Neutrophil (primary cell): ENCODE measurements at regions not wholly inside any gene's neighbourhood (a gene's known extent, or its start where the extent isn't known, plus 50 kb on each side); places are given as distances from the start of the nearest gene placed in this dataset.

Experiments used
- H3K27ac ChIP-seq: fragments of 200-600 bp; sonication (generic); 2 replicates; pipeline ENCODE4 v1.5.1; 2016; ENCODE audit warnings: mild to moderate bottlenecking, moderate library complexity
- H3K27me3 ChIP-seq: fragments of 200-600 bp; sonication (generic); 2 replicates; pipeline ENCODE4 v1.6.0; 2016; ENCODE audit warnings: mild to moderate bottlenecking
- H3K36me3 ChIP-seq: fragments of 200-600 bp; sonication (generic); 2 replicates; pipeline ENCODE4 v1.5.1; 2017
- H3K4me1 ChIP-seq, 2 experiments: fragments of 200-600 bp in 1 of 2; sonication (generic) in 1 of 2; 1 replicate in 1 of 2; 2 replicates in 1 of 2; pipeline versions ENCODE4 v1.5.1 to v1.6.1; 2013 to 2016; ENCODE audit warnings: low read depth in 1 of 2, low read length in 1 of 2, mild to moderate bottlenecking in 1 of 2, moderate library complexity in 1 of 2; ENCODE audit not compliant: control insufficient read depth in 1 of 2, insufficient read depth in 1 of 2
- H3K4me3 ChIP-seq, 2 experiments: fragments of 200-600 bp in 1 of 2; sonication (generic) in 1 of 2; 1 replicate in 1 of 2; 2 replicates in 1 of 2; pipeline ENCODE4 v1.5.1; 2013 to 2016; ENCODE audit warnings: low read depth in 1 of 2, low read length in 1 of 2, mild to moderate bottlenecking in 1 of 2, moderate library complexity in 1 of 2
- H3K9me3 ChIP-seq: fragments of 200-600 bp; sonication (generic); 2 replicates; pipeline ENCODE4 v1.5.1; 2016
- CTCF ChIP-seq: fragments of 200-600 bp; sonication (generic); IDR thresholded peaks from 2 replicates; pipeline ENCODE4 v1.5.1; 2016; ENCODE audit warnings: antibody characterized with exemption

- no peaks in the 10 kb centered on the region for H3K36me3 ChIP-seq
- H3K4me3 ChIP-seq, result no peak overlapping the region
- peaks cover 17% of the 10 kb centered on the region for H3K27me3 ChIP-seq
- TF ChIP-seq CTCF, result no peak
- no peak overlapping the region for H3K27ac ChIP-seq
- H3K9me3 ChIP-seq, result no peaks in the 10 kb centered on the region
- no peaks in the 10 kb centered on the region for H3K4me1 ChIP-seq
Measured at GRCh38 chr3:170751899-170752293, 118.1 kb downstream of the RPL22L1 start.

- no peak overlapping the region for H3K4me3 ChIP-seq
- TF ChIP-seq CTCF, result no peak
- H3K4me1 ChIP-seq, result no peaks in the 10 kb centered on the region
- no peak overlapping the region for H3K27ac ChIP-seq
- no peaks in the 10 kb centered on the region for H3K36me3 ChIP-seq
- no peaks in the 10 kb centered on the region for H3K9me3 ChIP-seq
- peaks cover 17% of the 10 kb centered on the region for H3K27me3 ChIP-seq
Measured at GRCh38 chr3:170751083-170751898, 118.7 kb downstream of the RPL22L1 start.

GRCh38 chr3:170750478-170750830, 119.5 kb downstream of the RPL22L1 start:
- Histone ChIP-seq H3K9me3 (no peaks in the 10 kb centered on the region), H3K4me1 (no peaks in the 10 kb centered on the region), H3K27me3 (peaks cover 17% of the 10 kb centered on the region), H3K4me3 (no peak overlapping the region), H3K36me3 (no peaks in the 10 kb centered on the region), H3K27ac (no peak overlapping the region)
- TF ChIP-seq CTCF, result no peak

- no peaks in the 10 kb centered on the region for H3K4me1 ChIP-seq
- no peaks in the 10 kb centered on the region for H3K9me3 ChIP-seq
- TF ChIP-seq CTCF, result no peak
- H3K27me3 ChIP-seq, result peaks cover 16% of the 10 kb centered on the region
- H3K36me3 ChIP-seq, result no peaks in the 10 kb centered on the region
- H3K4me3 ChIP-seq, result no peak overlapping the region
- H3K27ac ChIP-seq, result no peak overlapping the region
Measured at GRCh38 chr3:170749765-170750477, 120.1 kb downstream of the RPL22L1 start.

GRCh38 chr3:170749185-170749584, 120.8 kb downstream of the RPL22L1 start:
- TF ChIP-seq CTCF, result no peak
- Histone ChIP-seq H3K27me3 (peaks cover 8% of the 10 kb centered on the region), H3K36me3 (no peaks in the 10 kb centered on the region), H3K4me3 (no peak overlapping the region), H3K27ac (no peak overlapping the region), H3K9me3 (no peaks in the 10 kb centered on the region), H3K4me1 (no peaks in the 10 kb centered on the region)
